Neural cell (in vitro differentiated cells): ENCODE measurements at regions not wholly inside any gene's neighbourhood (a gene's known extent, or its start where the extent isn't known, plus 50 kb on each side); places are given as distances from the start of the nearest gene placed in this dataset.

Source experiments
- H2AFZ ChIP-seq: fragments of 200-600, 300-800 bp; sonication (generic), shearing (Covaris generic); 2 replicates; pipeline ENCODE4 v1.6.0; 2014; ENCODE audit warnings: low read depth, mild to moderate bottlenecking, antibody characterized with exemption, low read length, moderate library complexity
- H3F3A ChIP-seq: fragments of 200-600 bp; shearing (Covaris generic); 2 replicates; pipeline ENCODE4 v1.6.1; 2016; ENCODE audit warnings: mild to moderate bottlenecking, moderate library complexity, mixed read lengths, antibody characterized with exemption, low read length; ENCODE audit not compliant: insufficient read depth, poor library complexity, severe bottlenecking
- H3K27ac ChIP-seq: fragments of 200-600, 300-800 bp; sonication (generic), shearing (Covaris generic); 2 replicates; pipeline ENCODE4 v1.5.1; 2014; ENCODE audit warnings: mild to moderate bottlenecking, low read length, moderate library complexity
- H3K27me3 ChIP-seq: fragments of 300-800, 200-600 bp; sonication (generic), shearing (Covaris generic); 2 replicates; pipeline ENCODE4 v1.6.0; 2014; ENCODE audit warnings: mild to moderate bottlenecking, low read depth, low read length, moderate library complexity; ENCODE audit not compliant: insufficient read depth
- H3K36me3 ChIP-seq: fragments of 300-800, 200-600 bp; sonication (generic), shearing (Covaris generic); 2 replicates; pipeline ENCODE4 v1.5.1; 2014; ENCODE audit warnings: mild to moderate bottlenecking, antibody characterized with exemption, low read length, moderate library complexity; ENCODE audit not compliant: insufficient read depth
- H3K4me2 ChIP-seq: fragments of 300-800, 200-600 bp; sonication (generic), shearing (Covaris generic); 2 replicates; pipeline ENCODE4 v1.6.0; 2014; ENCODE audit warnings: mild to moderate bottlenecking, low read length
- H3K4me3 ChIP-seq: fragments of 300-800, 200-600 bp; sonication (generic), shearing (Covaris generic); 2 replicates; pipeline ENCODE4 v1.5.1; 2014; ENCODE audit warnings: mild to moderate bottlenecking, low read length, moderate library complexity
- H3K79me2 ChIP-seq: fragments of 200-600 bp; shearing (Covaris generic); replicated peaks from 2 replicates; pipeline ENCODE4 v1.6.0; 2014; ENCODE audit warnings: mild to moderate bottlenecking, low read length, moderate library complexity; ENCODE audit not compliant: insufficient read depth
- H3K9ac ChIP-seq: fragments of 300-800, 200-600 bp; sonication (generic), shearing (Covaris generic); 2 replicates; pipeline ENCODE4 v1.6.1; 2016; ENCODE audit warnings: mild to moderate bottlenecking, low read length, mixed read lengths
- H3K9me2 ChIP-seq: fragments of 200-600 bp; shearing (Covaris generic); 2 replicates; pipeline ENCODE4 v1.6.1; 2016; ENCODE audit warnings: mild to moderate bottlenecking, low read length, mixed read lengths; ENCODE audit not compliant: insufficient read depth
- H3K9me3 ChIP-seq: fragments of 200-600, 300-800 bp; sonication (generic), shearing (Covaris generic); 2 replicates; pipeline ENCODE4 v1.6.1; 2016; ENCODE audit warnings: mild to moderate bottlenecking, mixed run types, low read length, moderate library complexity, mixed read lengths
- H4K20me1 ChIP-seq: fragments of 200-600 bp; shearing (Covaris generic); 2 replicates; pipeline ENCODE4 v1.6.1; 2016; ENCODE audit warnings: mild to moderate bottlenecking, mixed run types; ENCODE audit not compliant: insufficient read depth
- CTCF ChIP-seq: fragments of 450-650 bp; IDR thresholded peaks from 2 replicates; pipeline ENCODE4 v1.5.1; 2014; ENCODE audit warnings: antibody characterized with exemption, mild to moderate bottlenecking, moderate library complexity; ENCODE audit not compliant: poor library complexity, severe bottlenecking
- EP300 ChIP-seq: fragments of 450-650 bp; conservative IDR thresholded peaks from 2 replicates; pipeline ENCODE4 v1.6.1; 2014; ENCODE audit warnings: antibody characterized with exemption, mild to moderate bottlenecking, moderate library complexity; ENCODE audit not compliant: poor library complexity, severe bottlenecking
- EZH2 ChIP-seq: fragments of 200-600, 300-800 bp; shearing (Covaris generic), sonication (generic); IDR thresholded peaks from 2 replicates; pipeline ENCODE4 v1.6.1; 2014; ENCODE audit warnings: antibody characterized with exemption, low read length, borderline replicate concordance, mild to moderate bottlenecking; ENCODE audit not compliant: insufficient read depth, poor library complexity, severe bottlenecking
- MXI1 ChIP-seq: fragments of 450-650 bp; conservative IDR thresholded peaks from 2 replicates; pipeline ENCODE4 v1.6.1; 2014; ENCODE audit warnings: antibody characterized with exemption, mild to moderate bottlenecking; ENCODE audit not compliant: poor library complexity, severe bottlenecking
- POLR2AphosphoS5 ChIP-seq: IDR thresholded peaks from 2 replicates; pipeline ENCODE4 v1.6.1; 2012
- RAD21 ChIP-seq: fragments of 450-650 bp; conservative IDR thresholded peaks from 2 replicates; pipeline ENCODE4 v1.6.1; 2014; ENCODE audit warnings: antibody characterized with exemption, mild to moderate bottlenecking, moderate library complexity
- REST ChIP-seq: IDR thresholded peaks from 2 replicates; pipeline ENCODE4 v1.6.1; 2012; ENCODE audit warnings: borderline replicate concordance
- SMC3 ChIP-seq: fragments of 450-650 bp; conservative IDR thresholded peaks from 2 replicates; pipeline ENCODE4 v1.6.1; 2014; ENCODE audit warnings: antibody characterized with exemption, mild to moderate bottlenecking, moderate library complexity; ENCODE audit not compliant: poor library complexity
- TAF1 ChIP-seq: IDR thresholded peaks from 2 replicates; pipeline ENCODE4 v1.6.1; 2012; ENCODE audit warnings: low read depth

- Histone ChIP-seq H3K9ac (no peak overlapping the region), H3K4me2 (no peak overlapping the region), H3K27ac (no peak overlapping the region), H3K9me3 (no peaks in the 10 kb centered on the region), H4K20me1 (no peaks in the 10 kb centered on the region), H3F3A (no peaks in the 10 kb centered on the region), H3K4me3 (no peak overlapping the region), H3K27me3 (no peaks in the 10 kb centered on the region), H3K9me2 (no peaks in the 10 kb centered on the region), H3K79me2 (no peaks in the 10 kb centered on the region), H3K36me3 (no peaks in the 10 kb centered on the region), H2AFZ (no peak overlapping the region)
- TF ChIP-seq POLR2AphosphoS5 (no peak), REST (no peak), SMC3 (no peak), EZH2 (no peak), CTCF (no peak), RAD21 (no peak), MXI1 (no peak), TAF1 (no peak), EP300 (no peak)
Observed at GRCh38 chr7:106776618-106777347, 88.3 kb upstream of the PIK3CG start.

- Histone ChIP-seq H3K9ac (no peak overlapping the region), H3K27me3 (no peaks in the 10 kb centered on the region), H4K20me1 (no peaks in the 10 kb centered on the region), H3K9me2 (no peaks in the 10 kb centered on the region), H3K27ac (no peak overlapping the region), H3K4me2 (no peak overlapping the region), H3K79me2 (no peaks in the 10 kb centered on the region), H3K36me3 (no peaks in the 10 kb centered on the region), H3K4me3 (no peak overlapping the region), H2AFZ (no peak overlapping the region), H3F3A (no peaks in the 10 kb centered on the region), H3K9me3 (no peaks in the 10 kb centered on the region)
- TF ChIP-seq EZH2 (no peak), MXI1 (no peak), TAF1 (no peak), RAD21 (no peak), CTCF (no peak), SMC3 (no peak), POLR2AphosphoS5 (no peak)
Observed at GRCh38 chr7:106777674-106778299, 87.3 kb upstream of the PIK3CG start.
